Neural cell (in vitro differentiated cells): ENCODE measurements at regions not wholly inside any gene's neighbourhood (a gene's known extent, or its start where the extent isn't known, plus 50 kb on each side); places are given as distances from the start of the nearest gene placed in this dataset.

ENCODE experiments used
- EP300 ChIP-seq: fragments of 450-650 bp; conservative IDR thresholded peaks from 2 replicates; pipeline ENCODE4 v1.6.1; 2014; ENCODE audit warnings: antibody characterized with exemption, mild to moderate bottlenecking, moderate library complexity; ENCODE audit not compliant: poor library complexity, severe bottlenecking
- EZH2 ChIP-seq: fragments of 200-600, 300-800 bp; shearing (Covaris generic), sonication (generic); IDR thresholded peaks from 2 replicates; pipeline ENCODE4 v1.6.1; 2014; ENCODE audit warnings: antibody characterized with exemption, low read length, borderline replicate concordance, mild to moderate bottlenecking; ENCODE audit not compliant: insufficient read depth, poor library complexity, severe bottlenecking
- MXI1 ChIP-seq: fragments of 450-650 bp; conservative IDR thresholded peaks from 2 replicates; pipeline ENCODE4 v1.6.1; 2014; ENCODE audit warnings: antibody characterized with exemption, mild to moderate bottlenecking; ENCODE audit not compliant: poor library complexity, severe bottlenecking
- POLR2AphosphoS5 ChIP-seq: IDR thresholded peaks from 2 replicates; pipeline ENCODE4 v1.6.1; 2012
- RAD21 ChIP-seq: fragments of 450-650 bp; conservative IDR thresholded peaks from 2 replicates; pipeline ENCODE4 v1.6.1; 2014; ENCODE audit warnings: antibody characterized with exemption, mild to moderate bottlenecking, moderate library complexity
- TAF1 ChIP-seq: IDR thresholded peaks from 2 replicates; pipeline ENCODE4 v1.6.1; 2012; ENCODE audit warnings: low read depth
- TF ChIP-seq, protein P1 (sequence below): fragments of 450-650 bp; IDR thresholded peaks from 2 replicates; pipeline ENCODE4 v1.5.1; 2014; ENCODE audit warnings: antibody characterized with exemption, mild to moderate bottlenecking, moderate library complexity; ENCODE audit not compliant: poor library complexity, severe bottlenecking
- TF ChIP-seq, protein P2 (sequence below): IDR thresholded peaks from 2 replicates; pipeline ENCODE4 v1.6.1; 2012; ENCODE audit warnings: borderline replicate concordance

DNA sequence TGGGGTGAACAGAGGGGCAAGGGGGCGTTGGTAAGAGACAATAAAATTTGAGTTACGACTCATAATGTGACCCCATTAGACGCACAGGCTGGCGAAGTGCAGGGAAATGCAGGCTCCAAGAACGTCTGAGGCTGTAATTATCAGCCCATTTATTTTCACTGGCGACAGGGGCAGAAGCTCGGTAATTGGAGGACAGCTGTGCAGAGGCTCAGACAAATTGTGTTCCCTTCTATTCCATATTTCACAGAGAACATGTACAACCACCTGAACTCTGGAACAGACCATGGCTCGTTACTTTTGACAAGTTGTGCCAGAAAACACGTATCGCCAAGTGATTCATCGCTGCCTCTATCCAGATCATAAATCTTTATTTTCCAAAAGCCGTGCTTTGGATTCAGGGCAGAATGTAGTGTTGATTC lies 137.3 kb upstream of the FRMD4A start:
- TF ChIP-seq TAF1: no peak
- TF ChIP-seq POLR2AphosphoS5: no peak
- TF ChIP-seq, protein P1, sequence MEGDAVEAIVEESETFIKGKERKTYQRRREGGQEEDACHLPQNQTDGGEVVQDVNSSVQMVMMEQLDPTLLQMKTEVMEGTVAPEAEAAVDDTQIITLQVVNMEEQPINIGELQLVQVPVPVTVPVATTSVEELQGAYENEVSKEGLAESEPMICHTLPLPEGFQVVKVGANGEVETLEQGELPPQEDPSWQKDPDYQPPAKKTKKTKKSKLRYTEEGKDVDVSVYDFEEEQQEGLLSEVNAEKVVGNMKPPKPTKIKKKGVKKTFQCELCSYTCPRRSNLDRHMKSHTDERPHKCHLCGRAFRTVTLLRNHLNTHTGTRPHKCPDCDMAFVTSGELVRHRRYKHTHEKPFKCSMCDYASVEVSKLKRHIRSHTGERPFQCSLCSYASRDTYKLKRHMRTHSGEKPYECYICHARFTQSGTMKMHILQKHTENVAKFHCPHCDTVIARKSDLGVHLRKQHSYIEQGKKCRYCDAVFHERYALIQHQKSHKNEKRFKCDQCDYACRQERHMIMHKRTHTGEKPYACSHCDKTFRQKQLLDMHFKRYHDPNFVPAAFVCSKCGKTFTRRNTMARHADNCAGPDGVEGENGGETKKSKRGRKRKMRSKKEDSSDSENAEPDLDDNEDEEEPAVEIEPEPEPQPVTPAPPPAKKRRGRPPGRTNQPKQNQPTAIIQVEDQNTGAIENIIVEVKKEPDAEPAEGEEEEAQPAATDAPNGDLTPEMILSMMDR: no peak
- no peak for TF ChIP-seq RAD21
- no peak for TF ChIP-seq EZH2
- no peak for TF ChIP-seq EP300
- TF ChIP-seq, protein P2, sequence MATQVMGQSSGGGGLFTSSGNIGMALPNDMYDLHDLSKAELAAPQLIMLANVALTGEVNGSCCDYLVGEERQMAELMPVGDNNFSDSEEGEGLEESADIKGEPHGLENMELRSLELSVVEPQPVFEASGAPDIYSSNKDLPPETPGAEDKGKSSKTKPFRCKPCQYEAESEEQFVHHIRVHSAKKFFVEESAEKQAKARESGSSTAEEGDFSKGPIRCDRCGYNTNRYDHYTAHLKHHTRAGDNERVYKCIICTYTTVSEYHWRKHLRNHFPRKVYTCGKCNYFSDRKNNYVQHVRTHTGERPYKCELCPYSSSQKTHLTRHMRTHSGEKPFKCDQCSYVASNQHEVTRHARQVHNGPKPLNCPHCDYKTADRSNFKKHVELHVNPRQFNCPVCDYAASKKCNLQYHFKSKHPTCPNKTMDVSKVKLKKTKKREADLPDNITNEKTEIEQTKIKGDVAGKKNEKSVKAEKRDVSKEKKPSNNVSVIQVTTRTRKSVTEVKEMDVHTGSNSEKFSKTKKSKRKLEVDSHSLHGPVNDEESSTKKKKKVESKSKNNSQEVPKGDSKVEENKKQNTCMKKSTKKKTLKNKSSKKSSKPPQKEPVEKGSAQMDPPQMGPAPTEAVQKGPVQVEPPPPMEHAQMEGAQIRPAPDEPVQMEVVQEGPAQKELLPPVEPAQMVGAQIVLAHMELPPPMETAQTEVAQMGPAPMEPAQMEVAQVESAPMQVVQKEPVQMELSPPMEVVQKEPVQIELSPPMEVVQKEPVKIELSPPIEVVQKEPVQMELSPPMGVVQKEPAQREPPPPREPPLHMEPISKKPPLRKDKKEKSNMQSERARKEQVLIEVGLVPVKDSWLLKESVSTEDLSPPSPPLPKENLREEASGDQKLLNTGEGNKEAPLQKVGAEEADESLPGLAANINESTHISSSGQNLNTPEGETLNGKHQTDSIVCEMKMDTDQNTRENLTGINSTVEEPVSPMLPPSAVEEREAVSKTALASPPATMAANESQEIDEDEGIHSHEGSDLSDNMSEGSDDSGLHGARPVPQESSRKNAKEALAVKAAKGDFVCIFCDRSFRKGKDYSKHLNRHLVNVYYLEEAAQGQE: no peak
- no peak for TF ChIP-seq MXI1
